H1 (cell line): ENCODE measurements at regions not wholly inside any gene's neighbourhood (a gene's known extent, or its start where the extent isn't known, plus 50 kb on each side); places are given as distances from the start of the nearest gene placed in this dataset.

Experiments
- CTCF ChIA-PET: fragments of 300-600 bp; sonication (Branson Sonifier 250); formaldehyde crosslinking; loops from one replicate; lab custom pipeline; 2021; ENCODE audit not compliant: partially characterized antibody; lab: Charles Lee
- POLR2A ChIA-PET: fragments of 300-600 bp; sonication (Branson Sonifier 250); formaldehyde crosslinking; loops from one replicate; lab custom pipeline; 2021; ENCODE audit warnings: inconsistent platforms; ENCODE audit not compliant: partially characterized antibody; lab: Charles Lee
- DNase-seq, 2 experiments: peaks; one replicate each; pipeline versions ENCODE4 v3.0.0 to v3.0.0-alpha.2; 2010 to 2022; ENCODE audit warnings: low spot score in 2 of 2, low read depth in 1 of 2, mixed read lengths in 1 of 2
- FAIRE-seq: peaks from 2 replicates; lab custom pipeline; 2011; peaks lifted over from hg19 to GRCh38; lab: Jason Lieb, UNC
- H2AFZ ChIP-seq: 2 replicates; pipeline ENCODE4 v1.8.1; 2012; ENCODE audit warnings: low read length, inconsistent platforms
- H2AK5ac ChIP-seq: 2 replicates; pipeline ENCODE4 v1.6.1; 2013; ENCODE audit warnings: low read depth, low read length
- H2BK120ac ChIP-seq: replicated peaks from 2 replicates; pipeline ENCODE3; 2013; ENCODE audit warnings: low read depth, low read length, inconsistent platforms
- H2BK12ac ChIP-seq: 2 replicates; pipeline ENCODE4 v1.6.1; 2013; ENCODE audit warnings: low read depth, low read length
- H2BK15ac ChIP-seq: 2 replicates; pipeline ENCODE4 v1.6.1; 2013; ENCODE audit warnings: low read length
- H2BK20ac ChIP-seq: 2 replicates; pipeline ENCODE4 v1.6.1; 2013; ENCODE audit warnings: low read length
- H2BK5ac ChIP-seq: 2 replicates; pipeline ENCODE4 v1.6.1; 2013; ENCODE audit warnings: low read depth, low read length
- H3K14ac ChIP-seq: 2 replicates; pipeline ENCODE4 v1.6.1; 2013; ENCODE audit warnings: inconsistent platforms; ENCODE audit not compliant: insufficient read length
- H3K18ac ChIP-seq: 2 replicates; pipeline ENCODE4 v1.6.1; 2013; ENCODE audit warnings: low read length; ENCODE audit errors: extremely low read depth
- H3K23ac ChIP-seq: 2 replicates; pipeline ENCODE4 v1.6.1; 2013; ENCODE audit warnings: inconsistent platforms; ENCODE audit not compliant: insufficient read length
- H3K23me2 ChIP-seq: 2 replicates; pipeline ENCODE4 v1.6.1; 2013; ENCODE audit warnings: low read depth, low read length
- H3K27ac ChIP-seq: 2 replicates; pipeline ENCODE4 v1.6.1; 2011; ENCODE audit warnings: low read depth, low read length, inconsistent platforms
- H3K27me3 ChIP-seq, 4 experiments: replicated peaks in 1 of 4; 1 replicate in 1 of 4; 2 replicates in 3 of 4; pipeline versions ENCODE4 v1.6.1 to v1.8.1; 2011 to 2013; ENCODE audit warnings: low read length in 3 of 4, mild to moderate bottlenecking in 3 of 4, inconsistent platforms in 2 of 4, mixed read lengths in 2 of 4, moderate library complexity in 1 of 4; ENCODE audit not compliant: control insufficient read depth in 3 of 4, insufficient read depth in 3 of 4; ENCODE audit errors: extremely low read depth in 1 of 4
- H3K36me3 ChIP-seq, 4 experiments: 2 replicates each; pipeline versions ENCODE4 v1.6.1 to v1.8.1; 2011 to 2013; ENCODE audit warnings: mild to moderate bottlenecking in 4 of 4, low read length in 3 of 4, moderate library complexity in 2 of 4, control low read depth in 1 of 4, inconsistent platforms in 1 of 4; ENCODE audit not compliant: insufficient read depth in 4 of 4, control insufficient read depth in 2 of 4
- H3K4ac ChIP-seq: replicated peaks from 2 replicates; pipeline ENCODE3; 2013; ENCODE audit warnings: low read length, low read depth, mixed read lengths, inconsistent platforms; ENCODE audit not compliant: insufficient read length
- H3K4me1 ChIP-seq, 4 experiments: replicated peaks in 1 of 4; 1 replicate in 1 of 4; 2 replicates in 3 of 4; pipeline versions ENCODE4 v1.6.1 to v1.8.1; 2011 to 2013; ENCODE audit warnings: low read length in 3 of 4, inconsistent platforms in 2 of 4, mixed read lengths in 1 of 4; ENCODE audit not compliant: insufficient read depth in 4 of 4, control insufficient read depth in 3 of 4
- H3K4me2 ChIP-seq, 2 experiments: 2 replicates each; pipeline versions ENCODE4 v1.6.1 to v1.8.1; 2011 to 2013; ENCODE audit warnings: low read depth in 2 of 2, low read length in 2 of 2, control low read depth in 1 of 2, inconsistent platforms in 1 of 2, mild to moderate bottlenecking in 1 of 2; ENCODE audit not compliant: insufficient read depth in 1 of 2
- H3K4me3 ChIP-seq, 4 experiments: fragments of 200-600, 300-600 bp in 1 of 4; sonication (generic), shearing (Covaris generic), sonication (Bioruptor Twin) in 1 of 4; 2 replicates each; pipeline versions ENCODE4 v1.5.1 to v1.8.1; 2011 to 2016; ENCODE audit warnings: low read length in 4 of 4, low read depth in 3 of 4, control low read depth in 2 of 4, inconsistent platforms in 2 of 4, mild to moderate bottlenecking in 2 of 4, mixed read lengths in 1 of 4, moderate library complexity in 1 of 4; ENCODE audit not compliant: insufficient read depth in 2 of 4; ENCODE audit errors: extremely low read depth in 1 of 4
- H3K56ac ChIP-seq: replicated peaks from 2 replicates; pipeline ENCODE3; 2013; ENCODE audit warnings: low read depth, mild to moderate bottlenecking, mixed read lengths, low read length, inconsistent platforms; ENCODE audit not compliant: insufficient read length
- H3K79me1 ChIP-seq: 2 replicates; pipeline ENCODE4 v1.6.1; 2013; ENCODE audit warnings: low read depth, low read length, control low read depth
- H3K79me2 ChIP-seq, 2 experiments: 2 replicates each; pipeline versions ENCODE4 v1.6.1 to v1.8.1; 2012 to 2013; ENCODE audit warnings: low read length in 2 of 2, mild to moderate bottlenecking in 2 of 2, inconsistent platforms in 1 of 2; ENCODE audit not compliant: insufficient read depth in 2 of 2, control insufficient read depth in 1 of 2
- H3K9ac ChIP-seq, 4 experiments: replicated peaks in 1 of 4; 1 replicate in 1 of 4; 2 replicates in 3 of 4; pipeline versions ENCODE4 v1.6.1 to v1.8.1; 2011 to 2013; ENCODE audit warnings: low read depth in 3 of 4, low read length in 3 of 4, control low read depth in 2 of 4, mild to moderate bottlenecking in 2 of 4, moderate library complexity in 2 of 4, inconsistent platforms in 1 of 4; ENCODE audit errors: extremely low read depth in 1 of 4
- H3K9me3 ChIP-seq, 2 experiments: 2 replicates each; pipeline versions ENCODE4 v1.6.1 to v1.8.1; 2012 to 2013; ENCODE audit warnings: mild to moderate bottlenecking in 2 of 2, moderate library complexity in 2 of 2, control low read depth in 1 of 2, inconsistent platforms in 1 of 2, low read depth in 1 of 2, low read length in 1 of 2, mixed read lengths in 1 of 2; ENCODE audit not compliant: insufficient read depth in 2 of 2
- H4K20me1 ChIP-seq, 2 experiments: replicated peaks in 1 of 2; 2 replicates each; pipeline versions ENCODE3 to v1.8.1; 2011 to 2013; ENCODE audit warnings: inconsistent platforms in 2 of 2, low read length in 2 of 2, mild to moderate bottlenecking in 1 of 2; ENCODE audit not compliant: insufficient read depth in 2 of 2, control insufficient read depth in 1 of 2
- H4K5ac ChIP-seq: 2 replicates; pipeline ENCODE4 v1.6.1; 2013; ENCODE audit warnings: low read length, low read depth, mixed read lengths, inconsistent platforms; ENCODE audit not compliant: insufficient read length
- H4K8ac ChIP-seq: 2 replicates; pipeline ENCODE4 v1.8.0; 2013; ENCODE audit warnings: mild to moderate bottlenecking, moderate library complexity, low read length, inconsistent platforms; ENCODE audit not compliant: insufficient read depth; ENCODE audit errors: extremely low read depth
- H4K91ac ChIP-seq: replicated peaks from 2 replicates; pipeline ENCODE3; 2013; ENCODE audit warnings: low read length, mixed read lengths, inconsistent platforms; ENCODE audit not compliant: insufficient read length
- CREB1 ChIP-seq: IDR thresholded peaks from 2 replicates; pipeline ENCODE4 v1.6.1; 2012; ENCODE audit warnings: inconsistent platforms
- EZH2 ChIP-seq: fragments of 200-600 bp; sonication (generic); IDR thresholded peaks from 2 replicates; pipeline ENCODE4 v1.7.1; 2012; ENCODE audit warnings: low read depth, mild to moderate bottlenecking, moderate library complexity, low read length, inconsistent platforms; ENCODE audit not compliant: severe bottlenecking
- PHF8 ChIP-seq: fragments of 200-600 bp; sonication (generic); conservative IDR thresholded peaks from 2 replicates; pipeline ENCODE4 v1.7.1; 2012; ENCODE audit warnings: low read depth, mild to moderate bottlenecking, inconsistent platforms, low read length, moderate library complexity
- POU5F1 ChIP-seq: IDR thresholded peaks from 2 replicates; pipeline ENCODE4 v1.6.1; 2011; ENCODE audit warnings: low read depth, mild to moderate bottlenecking, low read length, moderate library complexity
- SRF ChIP-seq: IDR thresholded peaks from 2 replicates; pipeline ENCODE4 v1.6.1; 2011; ENCODE audit warnings: mild to moderate bottlenecking, low read depth, low read length, moderate library complexity
- TEAD4 ChIP-seq: IDR thresholded peaks from 2 replicates; pipeline ENCODE4 v1.6.1; 2012; ENCODE audit warnings: low read depth, low read length, inconsistent platforms, mixed read lengths
- YY1 ChIP-seq: IDR thresholded peaks from 2 replicates; pipeline ENCODE4 v1.6.1; 2011; ENCODE audit warnings: low read depth, mild to moderate bottlenecking, low read length
- WGBS, 2 experiments: shearing (Covaris generic) in 1 of 2; methylation state at CpG; one replicate each; pipeline versions ENCODE4 v1.1.6 to v1.1.7; 2013 to 2015; ENCODE audit warnings: low lambda C conversion rate in 2 of 2, mixed read lengths in 2 of 2, inconsistent platforms in 1 of 2, low coverage in 1 of 2, missing lambda C conversion rate in 1 of 2; ENCODE audit not compliant: insufficient replicate concordance in 2 of 2, insufficient coverage in 1 of 2, insufficient read length in 1 of 2; ENCODE audit errors: extremely low coverage in 1 of 2, missing lambda C conversion rate in 1 of 2; 5-methylcytosine and 5-hydroxymethylcytosine counted together

GRCh38 chr5:116645627-116646026 is 71.0 kb upstream of the SEMA6A start:
- no peaks in the 10 kb centered on the region for H3K79me1 ChIP-seq
- H3K27ac ChIP-seq = no peak overlapping the region
- H3K18ac ChIP-seq = no peak overlapping the region
- H3K4ac ChIP-seq = no peak overlapping the region
- no peak overlapping the region for H2BK120ac ChIP-seq
- H3K36me3 ChIP-seq = no peaks in the 10 kb centered on the region
- no peak overlapping the region for H2AFZ ChIP-seq
- WGBS, 2 experiments = 73% methylated on average over 1 of the region's 1 CpG; no CpG with 5 or more reads in 1 of the 2 experiments
- no peak overlapping the region for H2BK20ac ChIP-seq
- H2BK5ac ChIP-seq = no peak overlapping the region
- H3K9me3 ChIP-seq = no peaks in the 10 kb centered on the region
- H4K8ac ChIP-seq = no peak overlapping the region
- H3K14ac ChIP-seq = no peak overlapping the region
- no peak overlapping the region for H2AK5ac ChIP-seq
- FAIRE-seq (no peak), DNase-seq (no peak)
- peaks cover 0 to 2% (median 0%) of the 10 kb centered on the region in 4 experiments; a peak in 1 of 7 replicates for H3K4me1 ChIP-seq
- H4K91ac ChIP-seq = no peak overlapping the region
- H3K9ac ChIP-seq = no peak overlapping the region
- no peak overlapping the region for H2BK15ac ChIP-seq
- TF ChIP-seq POU5F1 (no peak), TEAD4 (no peak), YY1 (no peak), EZH2 (no peak), PHF8 (no peak), CREB1 (no peak), SRF (no peak)
- no peak overlapping the region for H4K5ac ChIP-seq
- no peaks in the 10 kb centered on the region for H3K79me2 ChIP-seq
- no peaks in the 10 kb centered on the region; the same call in 1 of the 2 replicates for H3K23me2 ChIP-seq
- no peak overlapping the region for H3K23ac ChIP-seq
- CTCF ChIA-PET = interaction anchor here (0.8 to 1.7 kb wide), 5 partner anchors 8 to 90 kb away, joined by 3 to 6 read pairs (median 3); no protein-coding TSS in a partner anchor
- H3K4me2 ChIP-seq = no peak overlapping the region
- H3K27me3 ChIP-seq = no peaks in the 10 kb centered on the region
- no peaks in the 10 kb centered on the region for H4K20me1 ChIP-seq
- H3K4me3 ChIP-seq = no peak overlapping the region
- no peak overlapping the region for H3K56ac ChIP-seq
- POLR2A ChIA-PET = interaction anchor here (1.5 kb wide), 1 partner anchor 71 kb away, joined by 3 read pairs; the partner anchor contains the start of gene SEMA6A
- H2BK12ac ChIP-seq = no peak overlapping the region
